ENCODE measurements at regions not wholly inside any gene's neighbourhood (a gene's known extent, or its start where the extent isn't known, plus 50 kb on each side); places are given as distances from the start of the nearest gene placed in this dataset.
A peak's percentile ranks its signal among the peaks of the same experiment; 100 is the strongest.

- Histone ChIP-seq H3K27me3 (ENCODE audit: insufficient read depth, low read length, poor library complexity) (no peaks in the 10 kb centered on the region), H3K56ac (ENCODE audit: low read length) (no peak overlapping the region), H3K23ac (ENCODE audit: low read length) (no peak overlapping the region), H4K8ac (ENCODE audit: low read depth, low read length) (no peak overlapping the region), H3K9ac (ENCODE audit: low read length) (no peak overlapping the region), H3K36me3 (ENCODE audit: control insufficient read depth, insufficient read depth, low read length) (no peaks in the 10 kb centered on the region), H3K79me2 (ENCODE audit: control insufficient read depth, insufficient read depth, low read length) (no peaks in the 10 kb centered on the region), H2BK5ac (ENCODE audit: low read length) (no peak overlapping the region), H2BK15ac (replicated peaks; ENCODE audit: low read depth) (no peak overlapping the region), H3K18ac (ENCODE audit: low read length) (no peak overlapping the region), H3K4ac (ENCODE audit: low read depth, low read length) (no peak overlapping the region), H3K79me1 (ENCODE audit: low read length) (no peaks in the 10 kb centered on the region), H3K4me3 (ENCODE audit: low read length) (no peak overlapping the region), H2BK120ac (ENCODE audit: low read depth, low read length) (no peak overlapping the region), H3K27ac (ENCODE audit: low read depth, low read length) (no peak overlapping the region), H3K4me1 (ENCODE audit: control insufficient read depth, low read depth, low read length) (no peaks in the 10 kb centered on the region), H3K4me2 (ENCODE audit: low read length) (no peak overlapping the region), H4K5ac (ENCODE audit: low read length) (no peak overlapping the region), H2AK5ac (ENCODE audit: low read length) (no peak overlapping the region)
- no CpG with 5 or more reads among the region's 3 CpGs for WGBS (ENCODE audit: extremely low coverage, insufficient coverage, low lambda C conversion rate)
- peak; percentile 8 for DNase-seq
Measured at GRCh38 chr3:89698208-89698830, 590.9 kb downstream of the EPHA3 start.

- no peaks in the 10 kb centered on the region for H3K79me1 ChIP-seq (ENCODE audit: low read length)
- no peaks in the 10 kb centered on the region for H3K79me2 ChIP-seq (ENCODE audit: control insufficient read depth, insufficient read depth, low read length)
- no peak overlapping the region for H4K5ac ChIP-seq (ENCODE audit: low read length)
- no peaks in the 10 kb centered on the region for H3K36me3 ChIP-seq (ENCODE audit: control insufficient read depth, insufficient read depth, low read length)
- no peak overlapping the region for H4K8ac ChIP-seq (ENCODE audit: low read depth, low read length)
- no peak for DNase-seq
- no peak overlapping the region for H2BK5ac ChIP-seq (ENCODE audit: low read length)
- H2BK15ac ChIP-seq (replicated peaks; ENCODE audit: low read depth), result no peak overlapping the region
- H3K9ac ChIP-seq (ENCODE audit: low read length), result no peak overlapping the region
- H3K27ac ChIP-seq (ENCODE audit: low read depth, low read length), result no peak overlapping the region
- no peak overlapping the region for H3K56ac ChIP-seq (ENCODE audit: low read length)
- H3K4me2 ChIP-seq (ENCODE audit: low read length), result no peak overlapping the region
- H2AK5ac ChIP-seq (ENCODE audit: low read length), result no peak overlapping the region
- H3K4me3 ChIP-seq (ENCODE audit: low read length), result no peak overlapping the region
- no peaks in the 10 kb centered on the region for H3K4me1 ChIP-seq (ENCODE audit: control insufficient read depth, low read depth, low read length)
- no peak overlapping the region for H2BK120ac ChIP-seq (ENCODE audit: low read depth, low read length)
- no peak overlapping the region for H3K4ac ChIP-seq (ENCODE audit: low read depth, low read length)
- WGBS (ENCODE audit: extremely low coverage, insufficient coverage, low lambda C conversion rate), result no CpG with 5 or more reads among the region's 4 CpGs
- no peak overlapping the region for H3K23ac ChIP-seq (ENCODE audit: low read length)
- no peak overlapping the region for H3K18ac ChIP-seq (ENCODE audit: low read length)
- no peaks in the 10 kb centered on the region for H3K27me3 ChIP-seq (ENCODE audit: insufficient read depth, low read length, poor library complexity)
Measured at GRCh38 chr3:89699229-89699628, 591.8 kb downstream of the EPHA3 start.

GRCh38 chr3:89699771-89700170 lies 592.4 kb downstream of the EPHA3 start:
- H3K4me3 ChIP-seq (ENCODE audit: low read length), result no peak overlapping the region
- H3K18ac ChIP-seq (ENCODE audit: low read length), result no peak overlapping the region
- no CpG with 5 or more reads among the region's 1 CpG for WGBS (ENCODE audit: extremely low coverage, insufficient coverage, low lambda C conversion rate)
- H4K8ac ChIP-seq (ENCODE audit: low read depth, low read length), result no peak overlapping the region
- no peaks in the 10 kb centered on the region for H3K79me1 ChIP-seq (ENCODE audit: low read length)
- H3K27ac ChIP-seq (ENCODE audit: low read depth, low read length), result no peak overlapping the region
- no peaks in the 10 kb centered on the region for H3K36me3 ChIP-seq (ENCODE audit: control insufficient read depth, insufficient read depth, low read length)
- no peaks in the 10 kb centered on the region for H3K79me2 ChIP-seq (ENCODE audit: control insufficient read depth, insufficient read depth, low read length)
- H3K56ac ChIP-seq (ENCODE audit: low read length), result no peak overlapping the region
- no peaks in the 10 kb centered on the region for H3K27me3 ChIP-seq (ENCODE audit: insufficient read depth, low read length, poor library complexity)
- no peak for DNase-seq
- H2BK15ac ChIP-seq (replicated peaks; ENCODE audit: low read depth), result no peak overlapping the region
- no peak overlapping the region for H3K9ac ChIP-seq (ENCODE audit: low read length)
- no peaks in the 10 kb centered on the region for H3K4me1 ChIP-seq (ENCODE audit: control insufficient read depth, low read depth, low read length)
- no peak overlapping the region for H4K5ac ChIP-seq (ENCODE audit: low read length)
- no peak overlapping the region for H2BK120ac ChIP-seq (ENCODE audit: low read depth, low read length)
- H2AK5ac ChIP-seq (ENCODE audit: low read length), result no peak overlapping the region
- H3K4me2 ChIP-seq (ENCODE audit: low read length), result no peak overlapping the region
- no peak overlapping the region for H3K4ac ChIP-seq (ENCODE audit: low read depth, low read length)
- no peak overlapping the region for H2BK5ac ChIP-seq (ENCODE audit: low read length)
- no peak overlapping the region for H3K23ac ChIP-seq (ENCODE audit: low read length)

DNA sequence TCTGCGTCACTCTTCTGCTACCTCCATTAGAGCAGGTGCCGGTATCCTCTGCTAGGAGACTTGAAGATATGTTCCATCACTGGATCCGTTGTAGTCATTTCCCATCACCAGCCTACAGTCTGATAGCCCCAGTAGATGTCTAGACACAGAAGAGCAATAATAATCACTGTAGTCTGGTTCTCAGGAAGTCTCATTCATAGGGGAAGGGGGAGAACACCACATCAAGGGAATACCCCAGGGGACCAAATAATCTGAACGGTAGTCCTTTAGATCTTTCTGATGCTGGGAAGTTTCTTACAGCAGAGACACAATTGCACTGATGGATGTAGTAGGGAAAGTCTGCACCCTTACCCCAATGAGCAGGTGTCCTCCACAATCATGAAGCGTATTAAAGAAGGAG lies 595.0 kb downstream of the EPHA3 start:
- Histone ChIP-seq H4K8ac (ENCODE audit: low read depth, low read length) (no peak overlapping the region), H2BK5ac (ENCODE audit: low read length) (no peak overlapping the region), H2AK5ac (ENCODE audit: low read length) (no peak overlapping the region), H3K79me1 (ENCODE audit: low read length) (no peaks in the 10 kb centered on the region), H3K9ac (ENCODE audit: low read length) (no peak overlapping the region), H4K5ac (ENCODE audit: low read length) (no peak overlapping the region), H3K23ac (ENCODE audit: low read length) (no peak overlapping the region), H2BK15ac (replicated peaks; ENCODE audit: low read depth) (no peak overlapping the region), H3K4me3 (ENCODE audit: low read length) (no peak overlapping the region), H3K4ac (ENCODE audit: low read depth, low read length) (no peak overlapping the region), H3K18ac (ENCODE audit: low read length) (no peak overlapping the region), H3K4me1 (ENCODE audit: control insufficient read depth, low read depth, low read length) (no peaks in the 10 kb centered on the region), H3K27me3 (ENCODE audit: insufficient read depth, low read length, poor library complexity) (no peaks in the 10 kb centered on the region), H3K27ac (ENCODE audit: low read depth, low read length) (no peak overlapping the region), H2BK120ac (ENCODE audit: low read depth, low read length) (no peak overlapping the region), H3K4me2 (ENCODE audit: low read length) (no peak overlapping the region), H3K56ac (ENCODE audit: low read length) (no peak overlapping the region), H3K36me3 (ENCODE audit: control insufficient read depth, insufficient read depth, low read length) (no peaks in the 10 kb centered on the region), H3K79me2 (ENCODE audit: control insufficient read depth, insufficient read depth, low read length) (no peaks in the 10 kb centered on the region)
- no peak for DNase-seq
- no CpG with 5 or more reads among the region's 5 CpGs for WGBS (ENCODE audit: extremely low coverage, insufficient coverage, low lambda C conversion rate)

- no peaks in the 10 kb centered on the region for H3K4me1 ChIP-seq (ENCODE audit: control insufficient read depth, low read depth, low read length)
- no peak overlapping the region for H3K9ac ChIP-seq (ENCODE audit: low read length)
- no peak overlapping the region for H2BK5ac ChIP-seq (ENCODE audit: low read length)
- H3K36me3 ChIP-seq (ENCODE audit: control insufficient read depth, insufficient read depth, low read length), result no peaks in the 10 kb centered on the region
- no peak overlapping the region for H2BK15ac ChIP-seq (replicated peaks; ENCODE audit: low read depth)
- H3K79me1 ChIP-seq (ENCODE audit: low read length), result no peaks in the 10 kb centered on the region
- no peak overlapping the region for H3K4ac ChIP-seq (ENCODE audit: low read depth, low read length)
- H2AK5ac ChIP-seq (ENCODE audit: low read length), result no peak overlapping the region
- H4K5ac ChIP-seq (ENCODE audit: low read length), result no peak overlapping the region
- H4K8ac ChIP-seq (ENCODE audit: low read depth, low read length), result no peak overlapping the region
- DNase-seq, result no peak
- H3K4me3 ChIP-seq (ENCODE audit: low read length), result no peak overlapping the region
- no peak overlapping the region for H3K56ac ChIP-seq (ENCODE audit: low read length)
- no CpG with 5 or more reads among the region's 3 CpGs for WGBS (ENCODE audit: extremely low coverage, insufficient coverage, low lambda C conversion rate)
- H3K4me2 ChIP-seq (ENCODE audit: low read length), result no peak overlapping the region
- H3K18ac ChIP-seq (ENCODE audit: low read length), result no peak overlapping the region
- no peak overlapping the region for H2BK120ac ChIP-seq (ENCODE audit: low read depth, low read length)
- H3K27me3 ChIP-seq (ENCODE audit: insufficient read depth, low read length, poor library complexity), result no peaks in the 10 kb centered on the region
- H3K79me2 ChIP-seq (ENCODE audit: control insufficient read depth, insufficient read depth, low read length), result no peaks in the 10 kb centered on the region
- no peak overlapping the region for H3K27ac ChIP-seq (ENCODE audit: low read depth, low read length)
- H3K23ac ChIP-seq (ENCODE audit: low read length), result no peak overlapping the region
Measured at GRCh38 chr3:89713196-89713595, 605.8 kb downstream of the EPHA3 start.

GRCh38 chr3:89714237-89714636 lies 606.8 kb downstream of the EPHA3 start:
- Histone ChIP-seq H4K8ac (ENCODE audit: low read depth, low read length) (no peak overlapping the region), H2BK5ac (ENCODE audit: low read length) (no peak overlapping the region), H3K4ac (ENCODE audit: low read depth, low read length) (no peak overlapping the region), H4K5ac (ENCODE audit: low read length) (no peak overlapping the region), H3K79me1 (ENCODE audit: low read length) (no peaks in the 10 kb centered on the region), H3K27ac (ENCODE audit: low read depth, low read length) (no peak overlapping the region), H3K4me1 (ENCODE audit: control insufficient read depth, low read depth, low read length) (no peaks in the 10 kb centered on the region), H3K4me2 (ENCODE audit: low read length) (no peak overlapping the region), H3K27me3 (ENCODE audit: insufficient read depth, low read length, poor library complexity) (no peaks in the 10 kb centered on the region), H3K9ac (ENCODE audit: low read length) (no peak overlapping the region), H3K36me3 (ENCODE audit: control insufficient read depth, insufficient read depth, low read length) (no peaks in the 10 kb centered on the region), H3K23ac (ENCODE audit: low read length) (no peak overlapping the region), H3K56ac (ENCODE audit: low read length) (no peak overlapping the region), H3K79me2 (ENCODE audit: control insufficient read depth, insufficient read depth, low read length) (no peaks in the 10 kb centered on the region), H2BK120ac (ENCODE audit: low read depth, low read length) (no peak overlapping the region), H2AK5ac (ENCODE audit: low read length) (no peak overlapping the region), H2BK15ac (replicated peaks; ENCODE audit: low read depth) (no peak overlapping the region), H3K4me3 (ENCODE audit: low read length) (no peak overlapping the region), H3K18ac (ENCODE audit: low read length) (no peak overlapping the region)
- DNase-seq, result no peak
- WGBS (ENCODE audit: extremely low coverage, insufficient coverage, low lambda C conversion rate), result no CpG with 5 or more reads among the region's 1 CpG
